OCI-LY7 (cell line): ENCODE measurements at regions not wholly inside any gene's neighbourhood (a gene's known extent, or its start where the extent isn't known, plus 50 kb on each side); places are given as distances from the start of the nearest gene placed in this dataset.

Experiments
- BruUV-seq: library from RNA; stranded (reverse); fragments of 400-500 nt; replicated peaks from 2 replicates; lab custom pipeline; 2021; lab: Mats Ljungman, UMichigan
- CTCF ChIA-PET: fragments of 300-600 bp; sonication (Branson Sonifier 250); formaldehyde crosslinking; loops from one replicate; lab custom pipeline; 2022; ENCODE audit warnings: antibody characterized with exemption; ENCODE audit not compliant: unreplicated experiment; lab: Charles Lee
- POLR2A ChIA-PET: fragments of 300-600 bp; sonication (Branson Sonifier 250); formaldehyde crosslinking; loops from one replicate; lab custom pipeline; 2022; ENCODE audit warnings: antibody characterized with exemption; lab: Charles Lee
- DNase-seq: peaks from one replicate; pipeline ENCODE4 v3.0.0-alpha.2; 2015; ENCODE audit warnings: low spot score
- H2AFZ ChIP-seq: fragments of 200-600 bp; sonication (generic), shearing (Covaris generic); 2 replicates; pipeline ENCODE4 v1.6.1; 2014; ENCODE audit warnings: mild to moderate bottlenecking, antibody characterized with exemption, low read length, moderate library complexity
- H3K27ac ChIP-seq: fragments of 200-600 bp; sonication (generic); 2 replicates; pipeline ENCODE4 v1.5.1; 2014; ENCODE audit warnings: mixed run types, low read depth, mild to moderate bottlenecking, moderate library complexity, low read length, inconsistent platforms; ENCODE audit not compliant: poor library complexity, severe bottlenecking
- H3K36me3 ChIP-seq: fragments of 200-600 bp; sonication (generic); 2 replicates; pipeline ENCODE4 v1.6.1; 2014; ENCODE audit warnings: mild to moderate bottlenecking, antibody characterized with exemption, low read length, moderate library complexity, mixed read lengths; ENCODE audit not compliant: insufficient read depth
- H3K4me1 ChIP-seq: fragments of 200-600 bp; sonication (generic); 2 replicates; pipeline ENCODE4 v1.5.1; 2014; ENCODE audit warnings: mild to moderate bottlenecking, low read length; ENCODE audit not compliant: insufficient read depth, poor library complexity, severe bottlenecking
- H3K4me2 ChIP-seq: fragments of 200-600 bp; sonication (generic); 2 replicates; pipeline ENCODE4 v1.6.1; 2014; ENCODE audit warnings: mild to moderate bottlenecking, low read length
- H3K4me3 ChIP-seq: fragments of 200-600 bp; sonication (generic); 2 replicates; pipeline ENCODE4 v1.5.1; 2014; ENCODE audit warnings: mild to moderate bottlenecking, low read depth, low read length; ENCODE audit not compliant: poor library complexity, severe bottlenecking
- H3K79me2 ChIP-seq: fragments of 200-600 bp; sonication (generic); 2 replicates; pipeline ENCODE4 v1.6.1; 2016; ENCODE audit warnings: low read depth, mild to moderate bottlenecking, low read length, moderate library complexity, mixed read lengths; ENCODE audit not compliant: insufficient read depth
- H3K9me2 ChIP-seq: fragments of 200-600 bp; sonication (generic); 2 replicates; pipeline ENCODE4 v1.6.1; 2016; ENCODE audit warnings: mild to moderate bottlenecking, low read length, mixed read lengths; ENCODE audit not compliant: insufficient read depth
- H3K9me3 ChIP-seq: fragments of 200-600 bp; sonication (generic); 2 replicates; pipeline ENCODE4 v1.6.1; 2014; ENCODE audit warnings: mild to moderate bottlenecking, mixed run types, low read length, mixed read lengths
- H4K20me1 ChIP-seq: fragments of 200-600 bp; sonication (generic); 2 replicates; pipeline ENCODE4 v1.6.1; 2014; ENCODE audit warnings: mild to moderate bottlenecking, antibody characterized with exemption, low read length, moderate library complexity, mixed read lengths; ENCODE audit not compliant: insufficient read depth
- EZH2phosphoT487 ChIP-seq: fragments of 200-600 bp; sonication (generic); IDR thresholded peaks from 2 replicates; pipeline ENCODE4 v1.6.1; 2018; ENCODE audit warnings: low read depth, borderline replicate concordance, mild to moderate bottlenecking, mixed run types, antibody characterized with exemption, low read length, moderate library complexity, mixed read lengths
- intact Hi-C: fragments of 100-400 bp; cut with micrococcal nuclease; formaldehyde crosslinking; loops from one replicate; pipeline ENCODE4 v1.10.0; 2022; ENCODE audit not compliant: unreplicated experiment
- TF ChIP-seq, protein P1 (sequence below): fragments of 200-600 bp; sonication (generic); conservative IDR thresholded peaks from 2 replicates; pipeline ENCODE4 v1.5.1; 2014; ENCODE audit warnings: mild to moderate bottlenecking, antibody characterized with exemption, low read length, moderate library complexity, mixed read lengths

DNA sequence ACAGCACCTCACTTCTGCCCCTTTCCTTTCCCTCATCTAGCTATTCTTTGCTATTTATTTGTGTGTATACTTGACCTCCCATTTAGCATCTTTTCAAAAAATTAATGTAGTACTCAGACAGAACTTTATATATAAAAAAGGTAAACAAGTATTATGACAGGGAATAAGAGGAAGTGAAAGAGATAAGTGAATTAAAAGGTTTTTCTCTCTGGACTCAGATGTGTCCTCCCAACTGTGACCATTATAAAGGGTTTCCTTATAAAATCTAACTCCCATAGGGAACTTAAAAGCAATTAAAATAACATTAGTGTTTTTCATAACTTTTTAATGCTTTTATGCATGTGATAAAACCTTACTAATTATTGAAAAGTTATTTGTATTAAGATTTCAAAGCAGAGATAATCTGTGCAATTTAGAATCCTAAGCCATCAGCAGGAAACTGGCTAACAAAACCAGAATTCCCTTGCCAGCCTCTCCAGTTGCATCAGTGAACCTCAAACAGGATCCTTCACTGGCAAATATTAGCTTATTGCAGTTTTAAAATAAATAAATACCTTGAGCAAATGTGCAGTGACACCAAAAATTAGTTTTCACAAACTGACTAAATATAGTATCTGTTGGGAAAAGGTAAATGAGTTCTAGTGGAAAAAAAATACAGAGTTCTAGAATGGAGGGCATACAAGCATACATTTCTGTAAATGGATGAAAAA is 930.7 kb downstream of the BCL11A start:
- ChIA-PET POLR2A (no interaction called here), CTCF (no interaction called here)
- no peaks in the 10 kb centered on the region; the same call in 1 of the 2 replicates for H3K9me2 ChIP-seq

DNA sequence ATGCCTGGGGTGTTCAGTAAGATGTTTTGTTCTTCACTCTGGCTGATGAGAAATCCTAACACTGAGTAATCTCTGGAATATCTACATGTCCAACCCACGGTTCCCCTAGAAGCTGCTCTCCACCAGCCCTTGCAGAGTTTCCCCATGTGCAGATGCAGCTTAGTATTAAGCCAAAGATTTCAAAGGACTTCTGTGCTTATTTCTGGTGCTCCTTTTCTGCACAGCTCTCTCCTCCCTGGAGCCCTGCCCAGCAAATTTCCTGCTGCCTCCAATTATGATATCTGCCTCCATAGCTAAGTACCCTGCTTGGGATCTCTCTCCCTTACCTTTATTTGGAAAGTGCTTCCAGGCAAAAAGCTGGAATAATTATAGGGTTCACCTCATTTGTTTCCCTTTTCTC is 949.3 kb downstream of the BCL11A start:
- CTCF ChIA-PET, result no interaction called here

More for the DNA sequence above, 930.7 kb downstream of the BCL11A start:
- intact Hi-C loops, result no loop called here
- Histone ChIP-seq H3K79me2 (no peaks in the 10 kb centered on the region), H3K4me2 (peak overlapping the region; percentile 3; the same call in 1 of the 2 replicates), H4K20me1 (no peaks in the 10 kb centered on the region), H3K27ac (no peak overlapping the region), H3K4me1 (peaks cover 10% of the 10 kb centered on the region), H3K9me3 (no peaks in the 10 kb centered on the region), H3K4me3 (no peak overlapping the region), H3K36me3 (no peaks in the 10 kb centered on the region), H2AFZ (no peak overlapping the region)
- BruUV-seq, result no TSS peak
- peak; percentile 0 for DNase-seq
- no peak for TF ChIP-seq EZH2phosphoT487
- TF ChIP-seq, protein P1, sequence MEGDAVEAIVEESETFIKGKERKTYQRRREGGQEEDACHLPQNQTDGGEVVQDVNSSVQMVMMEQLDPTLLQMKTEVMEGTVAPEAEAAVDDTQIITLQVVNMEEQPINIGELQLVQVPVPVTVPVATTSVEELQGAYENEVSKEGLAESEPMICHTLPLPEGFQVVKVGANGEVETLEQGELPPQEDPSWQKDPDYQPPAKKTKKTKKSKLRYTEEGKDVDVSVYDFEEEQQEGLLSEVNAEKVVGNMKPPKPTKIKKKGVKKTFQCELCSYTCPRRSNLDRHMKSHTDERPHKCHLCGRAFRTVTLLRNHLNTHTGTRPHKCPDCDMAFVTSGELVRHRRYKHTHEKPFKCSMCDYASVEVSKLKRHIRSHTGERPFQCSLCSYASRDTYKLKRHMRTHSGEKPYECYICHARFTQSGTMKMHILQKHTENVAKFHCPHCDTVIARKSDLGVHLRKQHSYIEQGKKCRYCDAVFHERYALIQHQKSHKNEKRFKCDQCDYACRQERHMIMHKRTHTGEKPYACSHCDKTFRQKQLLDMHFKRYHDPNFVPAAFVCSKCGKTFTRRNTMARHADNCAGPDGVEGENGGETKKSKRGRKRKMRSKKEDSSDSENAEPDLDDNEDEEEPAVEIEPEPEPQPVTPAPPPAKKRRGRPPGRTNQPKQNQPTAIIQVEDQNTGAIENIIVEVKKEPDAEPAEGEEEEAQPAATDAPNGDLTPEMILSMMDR, result no peak

More for the DNA sequence above, 949.3 kb downstream of the BCL11A start:
- no TSS peak for BruUV-seq
- H2AFZ ChIP-seq, result no peak overlapping the region
- intact Hi-C loops, result no loop called here
- H3K4me2 ChIP-seq, result no peak overlapping the region
- POLR2A ChIA-PET, result interaction anchor here (0.5 kb wide), 1 partner anchor 238 kb away, joined by 3 read pairs; no protein-coding TSS in a partner anchor
- no peaks in the 10 kb centered on the region for H3K4me1 ChIP-seq
- H3K4me3 ChIP-seq, result no peak overlapping the region
- no peak for DNase-seq
- TF ChIP-seq, protein P1, result no peak
- TF ChIP-seq EZH2phosphoT487, result no peak
- no peaks in the 10 kb centered on the region for H3K36me3 ChIP-seq
- H3K9me3 ChIP-seq, result no peaks in the 10 kb centered on the region
- H3K9me2 ChIP-seq, result no peaks in the 10 kb centered on the region
- H3K27ac ChIP-seq, result no peak overlapping the region
- no peaks in the 10 kb centered on the region for H4K20me1 ChIP-seq
- H3K79me2 ChIP-seq, result no peaks in the 10 kb centered on the region
